ENCODE measurements at regions not wholly inside any gene's neighbourhood (a gene's known extent, or its start where the extent isn't known, plus 50 kb on each side); places are given as distances from the start of the nearest gene placed in this dataset.
A peak's percentile ranks its signal among the peaks of the same experiment; 100 is the strongest.

DNA sequence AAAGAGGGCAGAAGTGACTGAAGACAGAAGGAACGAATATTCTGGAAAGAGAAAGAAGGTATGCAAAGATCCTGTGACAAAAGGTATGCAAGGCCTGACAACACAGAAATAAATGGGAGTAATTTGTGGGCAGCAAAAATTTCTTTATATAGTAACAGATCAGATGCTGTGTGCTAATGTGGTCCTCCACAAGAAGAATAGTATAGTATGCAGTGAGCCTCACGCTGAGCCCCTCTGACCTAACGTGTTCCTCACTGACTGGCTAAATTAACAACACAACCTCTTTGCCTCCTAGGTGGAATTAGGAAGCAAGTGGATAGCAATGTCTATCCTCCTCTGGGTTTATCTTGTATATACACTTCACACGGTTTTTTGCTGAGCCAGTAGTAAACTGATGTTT is 143.1 kb upstream of the SESN3 start:
- H3K27me3 ChIP-seq (ENCODE audit: control insufficient read depth, insufficient read depth), result peaks cover 3% of the 10 kb centered on the region
- no peaks in the 10 kb centered on the region for H3K9me3 ChIP-seq (ENCODE audit: control insufficient read depth, low read length)
- H3K4me1 ChIP-seq (ENCODE audit: control insufficient read depth, insufficient read depth, low read length), result no peaks in the 10 kb centered on the region
- intact Hi-C loops (cut with DNase I), result no loop called here
- WGBS, result 86% methylated on average over 4 of the region's 4 CpGs
- no peak overlapping the region for H3K27ac ChIP-seq (ENCODE audit: low read length)
- no peak for ATAC-seq
- no peak overlapping the region for H3K4me3 ChIP-seq (ENCODE audit: low read length)
- DNase-seq, result no peak

DNA sequence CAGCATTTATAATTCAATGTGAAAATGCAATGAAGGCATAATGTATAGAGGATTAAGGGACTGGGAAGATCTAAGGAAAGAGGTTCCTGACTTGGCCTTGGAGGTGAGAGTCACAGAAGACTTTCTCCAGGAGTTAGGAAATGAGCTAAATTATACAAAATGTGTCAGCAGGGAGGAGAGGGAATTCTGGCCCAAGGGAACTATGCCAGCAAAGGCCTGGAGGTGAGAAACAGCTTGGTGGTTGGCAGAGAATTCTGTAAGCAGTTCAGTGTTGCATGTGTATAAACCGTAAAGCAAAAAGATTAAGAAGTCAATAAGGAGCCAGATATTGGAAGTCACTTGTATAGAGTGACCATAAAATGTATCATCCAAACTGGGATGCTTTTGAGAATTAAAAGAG is 142.2 kb upstream of the SESN3 start:
- Histone ChIP-seq H3K27ac (ENCODE audit: low read length) (no peak overlapping the region), H3K4me1 (ENCODE audit: control insufficient read depth, insufficient read depth, low read length) (no peaks in the 10 kb centered on the region), H3K4me3 (ENCODE audit: low read length) (no peak overlapping the region), H3K9me3 (ENCODE audit: control insufficient read depth, low read length) (no peaks in the 10 kb centered on the region), H3K27me3 (ENCODE audit: control insufficient read depth, insufficient read depth) (peaks cover 3% of the 10 kb centered on the region)
- WGBS, result 86% methylated on average over 1 of the region's 1 CpG
- intact Hi-C loops (cut with DNase I), result no loop called here
- ATAC-seq (no peak), DNase-seq (no peak)

DNA sequence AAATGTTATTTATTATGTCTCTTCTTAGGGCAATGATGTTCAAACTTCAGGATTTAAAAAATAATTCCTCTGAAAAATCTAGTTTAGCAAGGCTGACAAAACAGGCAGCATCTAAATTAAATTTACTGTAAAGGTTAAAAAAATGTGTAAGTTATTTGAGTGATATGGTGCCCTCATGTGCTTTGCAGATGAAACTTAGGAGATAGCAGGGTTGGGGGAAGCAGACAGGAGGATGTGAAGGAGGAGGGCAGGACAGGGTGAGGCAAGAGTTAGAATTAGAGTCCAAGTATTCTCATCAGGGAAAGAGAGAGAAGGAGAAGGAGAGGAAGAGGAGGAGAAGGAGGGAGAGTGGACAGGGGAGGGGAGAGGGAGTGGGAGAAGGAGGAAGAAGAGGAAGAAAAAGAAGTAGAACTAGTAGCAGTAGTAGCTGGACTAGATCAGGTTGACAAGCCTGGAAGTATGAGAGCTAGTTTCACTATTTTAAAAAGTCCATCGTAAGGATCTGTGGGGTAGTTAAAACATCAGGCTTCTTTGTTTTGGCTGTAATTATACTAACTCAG is 141.2 kb upstream of the SESN3 start:
- WGBS, result 89% methylated on average over 1 of the region's 1 CpG
- ATAC-seq, result no peak
- intact Hi-C loops (cut with DNase I), result no loop called here

DNA sequence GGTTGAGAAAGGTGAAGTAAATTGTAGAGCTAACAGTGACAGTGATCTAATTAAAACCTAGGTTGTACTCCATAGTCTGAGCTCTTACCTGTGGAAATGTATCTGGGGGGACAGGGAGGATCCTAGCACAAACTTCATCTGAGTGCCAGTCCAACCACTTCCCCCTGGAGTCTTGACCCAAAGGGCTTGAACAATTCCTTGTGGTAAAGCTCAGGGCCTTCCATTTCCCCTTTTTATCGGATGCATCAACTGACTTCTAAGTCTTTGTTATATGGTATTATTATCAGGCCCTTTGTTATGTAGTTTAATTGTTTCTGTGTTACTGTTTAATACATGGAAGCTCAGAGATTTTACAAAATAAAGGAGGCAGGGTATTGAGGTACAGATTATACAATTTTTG is 140.2 kb upstream of the SESN3 start:
- H3K4me1 ChIP-seq (ENCODE audit: control insufficient read depth, insufficient read depth, low read length), result no peaks in the 10 kb centered on the region
- peaks cover 3% of the 10 kb centered on the region for H3K27me3 ChIP-seq (ENCODE audit: control insufficient read depth, insufficient read depth)
- 75% methylated on average over 1 of the region's 1 CpG for WGBS
- H3K9me3 ChIP-seq (ENCODE audit: control insufficient read depth, low read length), result no peaks in the 10 kb centered on the region
- no peak overlapping the region for H3K27ac ChIP-seq (ENCODE audit: low read length)
- DNase-seq (no peak), ATAC-seq (no peak)
- intact Hi-C loops (cut with DNase I), result no loop called here
- no peak overlapping the region for H3K4me3 ChIP-seq (ENCODE audit: low read length)

More for the DNA sequence above, 141.2 kb upstream of the SESN3 start:
- Histone ChIP-seq H3K27me3 (ENCODE audit: control insufficient read depth, insufficient read depth) (peaks cover 3% of the 10 kb centered on the region), H3K9me3 (ENCODE audit: control insufficient read depth, low read length) (no peaks in the 10 kb centered on the region), H3K4me3 (ENCODE audit: low read length) (no peak overlapping the region), H3K27ac (ENCODE audit: low read length) (no peak overlapping the region), H3K4me1 (ENCODE audit: control insufficient read depth, insufficient read depth, low read length) (no peaks in the 10 kb centered on the region)
- no peak for DNase-seq

DNA sequence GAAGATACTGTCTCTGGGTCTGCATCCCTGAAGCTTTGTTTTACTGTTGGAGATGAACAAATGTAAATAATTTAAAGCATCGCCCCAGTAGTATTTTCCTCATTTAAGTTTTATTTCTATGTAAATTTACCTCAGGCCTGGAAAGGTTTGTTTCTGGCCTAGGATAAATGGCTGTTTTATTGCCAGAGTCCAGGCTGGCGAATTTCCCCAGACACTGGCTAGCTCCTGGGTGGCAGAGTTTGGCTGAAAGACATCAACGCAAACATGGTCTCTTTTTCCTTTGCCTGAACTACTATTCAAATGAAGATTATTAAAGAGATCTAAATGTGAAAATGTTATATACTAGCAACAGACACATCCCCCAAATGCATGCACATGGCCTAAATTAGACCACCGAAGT is 136.7 kb upstream of the SESN3 start:
- ATAC-seq, result no peak

DNA sequence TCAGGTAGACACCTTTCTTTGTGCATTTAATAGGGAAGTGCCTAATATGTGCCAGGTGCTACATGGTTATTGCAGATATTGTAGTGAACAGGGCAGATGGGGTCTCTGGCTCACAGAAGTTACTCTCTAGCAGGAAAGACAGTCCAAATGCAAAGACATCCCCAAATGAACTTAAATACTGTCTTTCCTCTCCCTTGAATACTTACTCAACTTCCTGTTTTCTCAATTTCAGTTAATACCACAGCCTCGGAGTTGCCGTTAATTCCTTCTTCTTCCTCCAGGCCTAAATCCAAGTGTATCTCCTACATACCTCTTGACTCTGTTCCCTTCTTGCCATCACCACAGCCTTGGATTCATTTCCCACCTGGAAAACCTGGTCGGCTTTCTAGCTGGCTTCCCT is 134.3 kb upstream of the SESN3 start:
- H3K9me3 ChIP-seq (ENCODE audit: control insufficient read depth, low read length), result no peaks in the 10 kb centered on the region
- intact Hi-C loops (cut with DNase I), result no loop called here
- no peaks in the 10 kb centered on the region for H3K4me1 ChIP-seq (ENCODE audit: control insufficient read depth, insufficient read depth, low read length)
- no peak for ATAC-seq
- H3K27me3 ChIP-seq (ENCODE audit: control insufficient read depth, insufficient read depth), result peaks cover 3% of the 10 kb centered on the region
- no peak overlapping the region for H3K27ac ChIP-seq (ENCODE audit: low read length)
- 67% methylated on average over 3 of the region's 3 CpGs for WGBS
- no peak for DNase-seq
- H3K4me3 ChIP-seq (ENCODE audit: low read length), result no peak overlapping the region

More for the DNA sequence above, 136.7 kb upstream of the SESN3 start:
- no peaks in the 10 kb centered on the region for H3K4me1 ChIP-seq (ENCODE audit: control insufficient read depth, insufficient read depth, low read length)
- 79% methylated on average over 4 of the region's 4 CpGs for WGBS
- H3K9me3 ChIP-seq (ENCODE audit: control insufficient read depth, low read length), result no peaks in the 10 kb centered on the region
- H3K27ac ChIP-seq (ENCODE audit: low read length), result no peak overlapping the region
- no peak for DNase-seq
- H3K4me3 ChIP-seq (ENCODE audit: low read length), result no peak overlapping the region
- H3K27me3 ChIP-seq (ENCODE audit: control insufficient read depth, insufficient read depth), result peaks cover 3% of the 10 kb centered on the region
- intact Hi-C loops (cut with DNase I), result no loop called here

DNA sequence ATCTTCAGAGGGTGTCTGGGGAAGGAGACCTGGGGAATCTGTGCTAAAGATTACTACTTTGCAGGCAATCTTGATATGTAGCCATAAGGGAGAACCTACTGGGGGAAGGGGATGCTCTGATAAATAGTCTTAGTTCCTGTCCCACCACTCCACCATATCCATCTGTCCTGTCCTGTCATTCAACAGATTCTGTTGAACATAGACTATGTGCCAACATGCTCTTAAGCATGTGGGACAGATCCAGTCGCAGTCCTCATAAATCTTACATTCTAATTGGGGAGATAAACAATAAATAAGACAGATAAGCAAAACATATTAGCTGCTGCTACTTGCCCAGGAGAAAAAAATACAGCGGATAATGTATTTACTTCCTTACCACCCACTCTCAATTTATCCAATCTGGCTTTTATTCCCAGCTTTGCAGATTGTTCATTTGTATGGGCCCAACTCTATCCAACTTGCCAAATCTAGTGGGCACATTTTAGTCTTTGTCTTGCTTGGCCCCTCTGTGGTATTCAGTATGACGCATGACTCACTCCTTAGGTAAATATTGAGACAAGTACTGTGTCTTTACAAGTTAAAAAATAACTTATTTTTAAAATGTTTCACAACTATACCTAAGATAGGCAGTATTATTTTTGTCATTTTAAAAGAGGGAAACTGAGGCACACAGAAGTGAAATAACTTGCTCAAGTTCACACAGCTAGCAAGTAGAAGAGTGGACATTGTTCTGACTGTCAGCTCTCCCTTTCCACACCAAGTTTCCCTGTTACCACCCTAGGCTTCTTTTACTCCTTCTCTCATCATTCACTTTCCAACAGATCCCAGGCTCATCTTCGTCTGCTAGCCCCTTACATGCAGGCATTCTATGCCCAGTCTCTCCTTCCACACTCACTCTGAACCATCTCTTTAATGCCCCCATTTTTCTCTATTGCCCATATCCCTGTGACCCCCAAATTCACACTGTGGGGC is 133.6 kb upstream of the SESN3 start:
- Histone ChIP-seq H3K9me3 (ENCODE audit: control insufficient read depth, low read length) (no peaks in the 10 kb centered on the region), H3K4me1 (ENCODE audit: control insufficient read depth, insufficient read depth, low read length) (no peaks in the 10 kb centered on the region), H3K27me3 (ENCODE audit: control insufficient read depth, insufficient read depth) (no peaks in the 10 kb centered on the region), H3K4me3 (ENCODE audit: low read length) (no peak overlapping the region), H3K27ac (ENCODE audit: low read length) (no peak overlapping the region)
- WGBS, result 83% methylated on average over 4 of the region's 4 CpGs
- intact Hi-C loops (cut with DNase I), result no loop called here
- no peak for DNase-seq
- ATAC-seq, result no peak

DNA sequence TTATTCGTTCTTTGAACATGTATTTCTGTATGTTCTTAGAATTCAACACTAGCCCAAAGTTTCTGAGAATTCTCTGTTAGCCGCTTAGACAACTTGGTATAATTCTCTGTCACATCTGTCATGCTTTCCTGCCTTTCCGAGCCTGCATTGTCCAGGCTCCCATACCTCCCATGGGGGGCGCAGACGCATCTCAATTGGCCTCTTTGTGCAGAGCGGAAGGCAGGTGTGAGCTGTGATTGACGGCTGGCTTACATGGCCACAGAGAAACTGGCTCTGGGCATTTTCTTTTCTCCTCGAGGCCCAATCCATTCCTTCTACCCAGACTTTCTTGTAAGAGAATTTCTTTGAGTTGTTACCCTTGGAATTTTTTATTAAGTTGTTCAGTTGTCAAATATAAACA is 132.7 kb upstream of the SESN3 start:
- intact Hi-C loops (cut with DNase I), result no loop called here
- Histone ChIP-seq H3K27ac (ENCODE audit: low read length) (no peak overlapping the region), H3K9me3 (ENCODE audit: control insufficient read depth, low read length) (no peaks in the 10 kb centered on the region), H3K4me1 (ENCODE audit: control insufficient read depth, insufficient read depth, low read length) (peaks cover 3% of the 10 kb centered on the region), H3K4me3 (ENCODE audit: low read length) (no peak overlapping the region), H3K27me3 (ENCODE audit: control insufficient read depth, insufficient read depth) (no peaks in the 10 kb centered on the region)
- ATAC-seq, result no peak
- 70% methylated on average over 8 of the region's 8 CpGs for whole genome bisulfite sequencing
- DNase-seq, result peak in 1 of 3 donors; percentile 38

DNA sequence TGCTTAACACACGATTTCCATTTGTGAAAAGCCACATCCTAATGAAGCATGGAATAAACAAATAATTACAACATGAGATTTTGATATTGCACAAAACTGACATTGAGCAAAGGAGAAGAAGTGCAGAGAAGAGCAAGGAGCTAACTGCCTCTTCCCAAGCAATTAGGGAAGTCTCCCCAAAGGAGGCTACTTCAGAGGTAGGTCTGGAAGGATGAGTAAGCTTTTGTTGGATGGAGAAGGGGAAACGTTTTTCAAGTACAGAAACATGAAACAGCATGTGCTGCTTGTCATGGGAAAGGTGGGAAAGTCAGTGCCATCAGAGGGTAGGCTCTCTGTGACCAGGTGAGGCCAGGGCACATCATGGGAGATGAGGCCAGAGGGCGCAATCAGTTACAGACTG is 132.2 kb upstream of the SESN3 start:
- no peak overlapping the region for H3K27ac ChIP-seq (ENCODE audit: low read length)
- ATAC-seq (no peak), DNase-seq (no peak)
- H3K4me1 ChIP-seq (ENCODE audit: control insufficient read depth, insufficient read depth, low read length), result peaks cover 3% of the 10 kb centered on the region
- no peaks in the 10 kb centered on the region for H3K27me3 ChIP-seq (ENCODE audit: control insufficient read depth, insufficient read depth)
- intact Hi-C loops (cut with DNase I), result no loop called here
- no peak overlapping the region for H3K4me3 ChIP-seq (ENCODE audit: low read length)
- 64% methylated on average over 3 of the region's 3 CpGs for WGBS
- H3K9me3 ChIP-seq (ENCODE audit: control insufficient read depth, low read length), result no peaks in the 10 kb centered on the region

DNA sequence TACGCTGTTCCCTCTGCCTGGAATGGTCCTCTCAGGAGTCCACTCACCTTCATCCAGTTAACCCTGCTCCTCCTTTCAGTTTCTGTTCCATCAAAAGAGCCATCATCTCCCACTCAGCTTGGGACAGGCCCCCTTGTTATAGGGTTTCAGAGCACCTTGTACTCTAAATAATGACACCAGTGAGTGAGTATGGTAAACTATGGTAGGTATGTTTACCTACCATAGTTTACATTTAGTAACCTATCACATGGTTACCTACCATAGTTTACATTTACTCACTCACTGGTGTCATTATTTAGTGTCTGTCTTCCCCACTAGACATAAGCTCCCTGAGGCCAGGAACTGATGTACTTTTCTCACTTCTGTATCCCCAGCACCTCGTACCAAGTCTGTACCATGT is 130.2 kb upstream of the SESN3 start:
- H3K4me3 ChIP-seq (ENCODE audit: low read length), result no peak overlapping the region
- DNase-seq (no peak), ATAC-seq (no peak)
- no peaks in the 10 kb centered on the region for H3K9me3 ChIP-seq (ENCODE audit: control insufficient read depth, low read length)
- intact Hi-C loops (cut with DNase I), result no loop called here
- H3K4me1 ChIP-seq (ENCODE audit: control insufficient read depth, insufficient read depth, low read length), result peaks cover 3% of the 10 kb centered on the region
- WGBS, result 97% methylated on average over 2 of the region's 2 CpGs
- H3K27me3 ChIP-seq (ENCODE audit: control insufficient read depth, insufficient read depth), result no peaks in the 10 kb centered on the region
- no peak overlapping the region for H3K27ac ChIP-seq (ENCODE audit: low read length)

DNA sequence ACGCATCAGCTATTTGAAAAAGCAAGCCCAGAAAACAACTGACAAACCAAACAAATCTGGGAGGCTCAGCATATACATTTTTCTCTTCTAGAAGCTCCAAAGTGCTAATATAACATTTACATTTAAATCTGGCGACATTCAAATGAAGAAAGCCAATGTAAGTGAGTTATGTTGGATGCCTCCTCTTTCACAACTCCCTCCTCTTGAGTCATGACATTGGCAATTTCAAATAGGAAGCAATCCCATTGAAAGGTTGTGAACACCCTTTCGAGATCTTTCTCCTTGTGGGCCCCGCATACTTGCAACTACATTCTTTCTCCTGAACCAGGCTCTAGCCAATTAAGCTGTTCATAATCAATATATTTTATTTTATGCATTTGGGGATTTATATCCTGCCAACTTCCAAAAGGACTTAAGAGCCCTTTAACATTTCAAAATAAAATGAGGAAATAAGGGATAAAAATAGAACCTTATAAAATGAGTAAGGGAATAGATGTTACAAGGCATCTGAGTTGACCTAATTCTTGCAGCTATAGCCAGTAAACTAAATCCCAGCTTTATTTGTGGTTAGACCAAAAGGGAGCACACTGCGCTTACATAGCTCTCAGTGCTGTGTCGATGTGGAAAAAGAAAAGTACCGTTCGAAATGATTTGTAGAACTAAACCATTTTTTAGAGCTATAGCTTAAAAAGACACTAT is 129.5 kb upstream of the SESN3 start:
- Histone ChIP-seq H3K9me3 (ENCODE audit: control insufficient read depth, low read length) (no peaks in the 10 kb centered on the region), H3K4me3 (ENCODE audit: low read length) (no peak overlapping the region), H3K4me1 (ENCODE audit: control insufficient read depth, insufficient read depth, low read length) (peaks cover 3% of the 10 kb centered on the region), H3K27me3 (ENCODE audit: control insufficient read depth, insufficient read depth) (no peaks in the 10 kb centered on the region), H3K27ac (ENCODE audit: low read length) (no peak overlapping the region)
- intact Hi-C loops (cut with DNase I), result no loop called here
- WGBS, result 92% methylated on average over 8 of the region's 8 CpGs
- no peak for ATAC-seq
- DNase-seq, result no peak
